ENCODE measurements at regions not wholly inside any gene's neighbourhood (a gene's known extent, or its start where the extent isn't known, plus 50 kb on each side); places are given as distances from the start of the nearest gene placed in this dataset.

- ChIA-PET CTCF (no interaction called here), POLR2A (no interaction called here), RAD21 (ENCODE audit: low non-redundant PET in 1 of 2, low total read pairs in 2 of 2, uncharacterized antibody in 2 of 2, unreplicated experiment in 2 of 2) (no interaction called here)
- H3K9ac ChIP-seq (ENCODE audit: low read length): no peak overlapping the region
- H3K4me3 ChIP-seq (replicated peaks in 1 of 2; ENCODE audit: low read depth in 1 of 2, low read length in 2 of 2): no peak overlapping the region
- H2AFZ ChIP-seq (ENCODE audit: low read depth, low read length, poor library complexity, severe bottlenecking): no peak overlapping the region
- no peaks in the 10 kb centered on the region for H3K79me2 ChIP-seq (ENCODE audit: insufficient read depth, low read length)
- TF ChIP-seq POLR2AphosphoS5 (IDR thresholded peaks at IDR 0.05; ENCODE audit: low read depth, low read length): no peak
- no peak for TF ChIP-seq RAD21 (IDR thresholded peaks at IDR 0.05; ENCODE audit: low read depth)
- no peak for TF ChIP-seq ATF3 (IDR thresholded peaks at IDR 0.05)
- H3K9me2 ChIP-seq (ENCODE audit: insufficient read depth): no peaks in the 10 kb centered on the region
- peaks cover 46% of the 10 kb centered on the region for H3K27me3 ChIP-seq (ENCODE audit: insufficient read depth, low read length)
- H3K4me2 ChIP-seq (ENCODE audit: low read length): no peak overlapping the region
- DNase-seq (ENCODE audit: low read depth, low spot score) (no peak), ATAC-seq (no peak)
- H4K20me1 ChIP-seq (ENCODE audit: insufficient read depth): no peaks in the 10 kb centered on the region
- no peak overlapping the region for H3K27ac ChIP-seq (ENCODE audit: low read depth, low read length)
- intact Hi-C loops (cut with micrococcal nuclease): no loop called here
- no peaks in the 10 kb centered on the region for H3K9me3 ChIP-seq (ENCODE audit: control insufficient read depth in 1 of 2, insufficient read depth in 1 of 2, low read depth in 1 of 2, low read length in 2 of 2)
- BruUV-seq (replicated peaks): no TSS peak
- H3K36me3 ChIP-seq (ENCODE audit: control insufficient read depth in 1 of 2, insufficient read depth in 2 of 2, low read length in 2 of 2): no peaks in the 10 kb centered on the region
- H3K4me1 ChIP-seq (ENCODE audit: control insufficient read depth in 1 of 2, insufficient read depth in 2 of 2, low read length in 2 of 2): no peaks in the 10 kb centered on the region
Observed at GRCh38 chr11:111172321-111172862, 73.1 kb upstream of the POU2AF2 start.

GRCh38 chr11:111170761-111171379 is 74.7 kb upstream of the POU2AF2 start:
- Histone ChIP-seq H4K20me1 (ENCODE audit: insufficient read depth) (no peaks in the 10 kb centered on the region), H3K79me2 (ENCODE audit: insufficient read depth, low read length) (no peaks in the 10 kb centered on the region)
- intact Hi-C loops (cut with micrococcal nuclease): no loop called here

More at GRCh38 chr11:111170761-111171379, 74.7 kb upstream of the POU2AF2 start:
- BruUV-seq (replicated peaks): no TSS peak
- DNase-seq (ENCODE audit: low read depth, low spot score): no peak
- no peaks in the 10 kb centered on the region for H3K36me3 ChIP-seq (ENCODE audit: control insufficient read depth in 1 of 2, insufficient read depth in 2 of 2, low read length in 2 of 2)
- RAD21 ChIA-PET (ENCODE audit: low non-redundant PET in 1 of 2, low total read pairs in 2 of 2, uncharacterized antibody in 2 of 2, unreplicated experiment in 2 of 2): no interaction called here
- no peaks in the 10 kb centered on the region for H3K9me3 ChIP-seq (ENCODE audit: control insufficient read depth in 1 of 2, insufficient read depth in 1 of 2, low read depth in 1 of 2, low read length in 2 of 2)
- CTCF ChIA-PET: no interaction called here
- no peak overlapping the region for H3K4me3 ChIP-seq (replicated peaks in 1 of 2; ENCODE audit: low read depth in 1 of 2, low read length in 2 of 2)
- no peaks in the 10 kb centered on the region for H3K4me1 ChIP-seq (ENCODE audit: control insufficient read depth in 1 of 2, insufficient read depth in 2 of 2, low read length in 2 of 2)
- no peak overlapping the region for H3K27ac ChIP-seq (ENCODE audit: low read depth, low read length)
- TF ChIP-seq ZFX (IDR thresholded peaks at IDR 0.05) (no peak), EZH2phosphoT487 (IDR thresholded peaks at IDR 0.05; ENCODE audit: borderline replicate concordance) (no peak), YY1 (IDR thresholded peaks at IDR 0.05; ENCODE audit: extremely low read depth, insufficient replicate concordance, low read depth, low read length) (no peak), POLR2A (IDR thresholded peaks at IDR 0.05; ENCODE audit: borderline replicate concordance, extremely low read depth, insufficient read depth, insufficient read length) (no peak), TCF7L2 (IDR thresholded peaks at IDR 0.05; ENCODE audit: borderline replicate concordance, extremely low read depth, insufficient read depth, insufficient read length) (no peak), POLR2AphosphoS5 (IDR thresholded peaks at IDR 0.05; ENCODE audit: low read depth, low read length) (no peak), SIN3A (IDR thresholded peaks at IDR 0.05; ENCODE audit: low read depth) (no peak), FOSL1 (IDR thresholded peaks at IDR 0.05; ENCODE audit: low read depth) (no peak), RAD21 (IDR thresholded peaks at IDR 0.05; ENCODE audit: low read depth) (no peak), ATF3 (IDR thresholded peaks at IDR 0.05) (no peak)
- H3K27me3 ChIP-seq (ENCODE audit: insufficient read depth, low read length): peaks cover 47% of the 10 kb centered on the region
- H3K9ac ChIP-seq (ENCODE audit: low read length): no peak overlapping the region
- H2AFZ ChIP-seq (ENCODE audit: low read depth, low read length, poor library complexity, severe bottlenecking): no peak overlapping the region
- ATAC-seq: no peak
- no peaks in the 10 kb centered on the region for H3K9me2 ChIP-seq (ENCODE audit: insufficient read depth)
- POLR2A ChIA-PET: no interaction called here
- no peak overlapping the region for H3K4me2 ChIP-seq (ENCODE audit: low read length)
